Neural crest cell (in vitro differentiated cells): ENCODE measurements at regions not wholly inside any gene's neighbourhood (a gene's known extent, or its start where the extent isn't known, plus 50 kb on each side); places are given as distances from the start of the nearest gene placed in this dataset.
A peak's percentile ranks its signal among the peaks of the same experiment; 100 is the strongest.

Experiments used
- DNase-seq: peaks from one replicate; pipeline ENCODE4 v3.0.0; 2021; ENCODE audit warnings: low read depth, mixed read lengths, low spot score
- H3K27ac Mint-ChIP-seq: one replicate; pipeline ENCODE4 v1.8.0; 2021; ENCODE audit warnings: mild to moderate bottlenecking, mixed read lengths; ENCODE audit not compliant: unreplicated experiment
- H3K27me3 Mint-ChIP-seq: 2 replicates; pipeline ENCODE4 v1.8.0; 2021; ENCODE audit warnings: low read depth, mild to moderate bottlenecking, mixed read lengths
- H3K36me3 Mint-ChIP-seq: 2 replicates; pipeline ENCODE4 v1.8.0; 2021; ENCODE audit warnings: low read depth, mild to moderate bottlenecking, mixed read lengths
- H3K4me1 Mint-ChIP-seq: 2 replicates; pipeline ENCODE4 v1.8.0; 2021; ENCODE audit warnings: mixed read lengths
- H3K4me3 Mint-ChIP-seq: one replicate; pipeline ENCODE4 v1.8.0; 2021; ENCODE audit warnings: mild to moderate bottlenecking, mixed read lengths
- H3K9me3 Mint-ChIP-seq: 2 replicates; pipeline ENCODE4 v1.8.0; 2021; ENCODE audit warnings: mixed read lengths
- CTCF ChIP-seq: fragments of 200-600 bp; sonication (generic); conservative IDR thresholded peaks from 2 replicates; pipeline ENCODE4 v1.5.0; 2021; ENCODE audit warnings: antibody characterized with exemption, mild to moderate bottlenecking

GRCh38 chr3:188956839-188957489 lies 214.8 kb upstream of the TPRG1 start:
- DNase-seq = peak; percentile 24
- peak; percentile 81 for TF ChIP-seq CTCF
- H3K27me3 Mint-ChIP-seq = peaks cover under 1% of the 10 kb centered on the region
- H3K9me3 Mint-ChIP-seq = no peaks in the 10 kb centered on the region
- no peaks in the 10 kb centered on the region for H3K4me1 Mint-ChIP-seq
- no peaks in the 10 kb centered on the region for H3K36me3 Mint-ChIP-seq
- H3K4me3 Mint-ChIP-seq = no peak overlapping the region
- no peak overlapping the region for H3K27ac Mint-ChIP-seq

GRCh38 chr3:188959013-188959412 lies 212.8 kb upstream of the TPRG1 start:
- Mint-ChIP-seq H3K9me3 (no peaks in the 10 kb centered on the region), H3K4me1 (peaks cover 7% of the 10 kb centered on the region), H3K27me3 (peaks cover 3% of the 10 kb centered on the region), H3K27ac (no peak overlapping the region), H3K4me3 (no peak overlapping the region), H3K36me3 (no peaks in the 10 kb centered on the region)
- DNase-seq = no peak
- no peak for TF ChIP-seq CTCF

- H3K4me1 Mint-ChIP-seq = peaks cover 7% of the 10 kb centered on the region
- peaks cover 2% of the 10 kb centered on the region for H3K36me3 Mint-ChIP-seq
- no peak overlapping the region for H3K27ac Mint-ChIP-seq
- peaks cover 3% of the 10 kb centered on the region for H3K27me3 Mint-ChIP-seq
- no peak for DNase-seq
- H3K4me3 Mint-ChIP-seq = no peak overlapping the region
- peaks cover 3% of the 10 kb centered on the region for H3K9me3 Mint-ChIP-seq
- no peak for TF ChIP-seq CTCF
These were observed 209.2 kb upstream of the TPRG1 start for GRCh38 chr3:188962253-188963247.

- H3K4me3 Mint-ChIP-seq = no peak overlapping the region
- peaks cover 2% of the 10 kb centered on the region for H3K36me3 Mint-ChIP-seq
- no peak overlapping the region for H3K27ac Mint-ChIP-seq
- no peak for DNase-seq
- no peak for TF ChIP-seq CTCF
- peaks cover 7% of the 10 kb centered on the region for H3K4me1 Mint-ChIP-seq
- peaks cover 4% of the 10 kb centered on the region for H3K9me3 Mint-ChIP-seq
- peaks cover 3% of the 10 kb centered on the region for H3K27me3 Mint-ChIP-seq
These were observed 206.8 kb upstream of the TPRG1 start for GRCh38 chr3:188964957-188965356.

- Mint-ChIP-seq H3K27me3 (no peaks in the 10 kb centered on the region), H3K4me3 (no peak overlapping the region), H3K4me1 (peaks cover 5% of the 10 kb centered on the region), H3K36me3 (peaks cover 7% of the 10 kb centered on the region), H3K9me3 (peaks cover 7% of the 10 kb centered on the region), H3K27ac (no peak overlapping the region)
- TF ChIP-seq CTCF = no peak
- no peak for DNase-seq
These were observed 199.5 kb upstream of the TPRG1 start for GRCh38 chr3:188972310-188972709.
